Fibroblast of mammary gland (primary cell): ENCODE measurements at regions not wholly inside any gene's neighbourhood (a gene's known extent, or its start where the extent isn't known, plus 50 kb on each side); places are given as distances from the start of the nearest gene placed in this dataset.

Experiments
- DNase-seq: peaks from one replicate; pipeline ENCODE4 v3.0.0-alpha.2; 2010; ENCODE audit warnings: low read depth
- H3K4me3 ChIP-seq: 2 replicates; pipeline ENCODE4 v1.5.1; 2011; ENCODE audit warnings: low read depth, mild to moderate bottlenecking, low read length, moderate library complexity; ENCODE audit not compliant: control insufficient read depth
- CTCF ChIP-seq: conservative IDR thresholded peaks from 2 replicates; pipeline ENCODE4 v1.5.1; 2011; ENCODE audit warnings: low read depth, low read length, inconsistent platforms; ENCODE audit not compliant: control insufficient read depth, insufficient read depth

GRCh38 chr7:46550864-46551263 lies 629.8 kb upstream of the IGFBP3 start:
- no peak overlapping the region for H3K4me3 ChIP-seq
- no peak for DNase-seq
- TF ChIP-seq CTCF: no peak

- no peak for TF ChIP-seq CTCF
- DNase-seq: no peak
- no peak overlapping the region for H3K4me3 ChIP-seq
These were observed 629.0 kb upstream of the IGFBP3 start for GRCh38 chr7:46549892-46550639.

GRCh38 chr7:46549347-46549746 lies 628.3 kb upstream of the IGFBP3 start:
- no peak for TF ChIP-seq CTCF
- DNase-seq: no peak
- no peak overlapping the region for H3K4me3 ChIP-seq

GRCh38 chr7:46547044-46547443 lies 626.0 kb upstream of the IGFBP3 start:
- DNase-seq: no peak
- no peak overlapping the region for H3K4me3 ChIP-seq
- no peak for TF ChIP-seq CTCF

GRCh38 chr7:46545790-46546189 lies 624.7 kb upstream of the IGFBP3 start:
- no peak overlapping the region for H3K4me3 ChIP-seq
- TF ChIP-seq CTCF: no peak
- DNase-seq: peak; percentile 76

GRCh38 chr7:46544396-46545008 lies 623.4 kb upstream of the IGFBP3 start:
- DNase-seq: peak; percentile 83
- no peak overlapping the region for H3K4me3 ChIP-seq
- TF ChIP-seq CTCF: no peak
